GM12873 (cell line): ENCODE measurements at regions not wholly inside any gene's neighbourhood (a gene's known extent, or its start where the extent isn't known, plus 50 kb on each side); places are given as distances from the start of the nearest gene placed in this dataset.

Experiments
- TF ChIP-seq, protein P1 (sequence below): IDR thresholded peaks from 2 replicates; pipeline ENCODE4 v1.5.1; 2012; ENCODE audit warnings: low read depth, mild to moderate bottlenecking, moderate library complexity, low read length, control low read depth; ENCODE audit not compliant: insufficient read depth; ENCODE audit errors: missing control alignments

DNA sequence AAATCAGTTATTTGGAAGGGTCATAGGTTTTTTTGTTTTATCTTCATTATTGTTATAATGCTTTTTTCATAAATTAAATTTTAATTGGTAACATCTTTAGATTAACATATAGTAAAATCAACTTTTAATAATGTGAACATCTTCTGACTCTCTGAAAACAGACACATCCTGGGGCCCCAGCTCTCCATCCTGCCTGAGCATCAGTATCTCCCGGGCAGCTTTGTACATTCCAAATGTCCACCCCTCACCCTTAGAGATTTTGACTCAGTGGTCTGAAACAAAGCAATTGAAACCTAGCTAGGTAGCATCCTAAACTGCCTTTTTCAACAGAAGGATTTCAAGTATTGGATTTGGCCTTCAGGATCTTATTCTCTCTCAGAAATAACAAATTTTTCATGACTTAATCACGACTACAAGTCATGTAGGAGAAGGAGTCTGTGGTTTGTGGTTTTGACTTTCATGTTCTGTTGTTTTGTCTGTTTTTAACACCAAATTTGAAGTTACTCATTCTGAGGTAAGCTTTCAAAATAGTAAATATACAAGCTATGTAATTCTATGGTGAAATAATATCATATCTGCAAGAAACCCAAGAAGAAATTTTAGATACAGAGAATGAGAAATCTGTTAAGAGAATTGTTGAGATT, 147.3 kb upstream of the UBE2E2 start:
- TF ChIP-seq, protein P1, sequence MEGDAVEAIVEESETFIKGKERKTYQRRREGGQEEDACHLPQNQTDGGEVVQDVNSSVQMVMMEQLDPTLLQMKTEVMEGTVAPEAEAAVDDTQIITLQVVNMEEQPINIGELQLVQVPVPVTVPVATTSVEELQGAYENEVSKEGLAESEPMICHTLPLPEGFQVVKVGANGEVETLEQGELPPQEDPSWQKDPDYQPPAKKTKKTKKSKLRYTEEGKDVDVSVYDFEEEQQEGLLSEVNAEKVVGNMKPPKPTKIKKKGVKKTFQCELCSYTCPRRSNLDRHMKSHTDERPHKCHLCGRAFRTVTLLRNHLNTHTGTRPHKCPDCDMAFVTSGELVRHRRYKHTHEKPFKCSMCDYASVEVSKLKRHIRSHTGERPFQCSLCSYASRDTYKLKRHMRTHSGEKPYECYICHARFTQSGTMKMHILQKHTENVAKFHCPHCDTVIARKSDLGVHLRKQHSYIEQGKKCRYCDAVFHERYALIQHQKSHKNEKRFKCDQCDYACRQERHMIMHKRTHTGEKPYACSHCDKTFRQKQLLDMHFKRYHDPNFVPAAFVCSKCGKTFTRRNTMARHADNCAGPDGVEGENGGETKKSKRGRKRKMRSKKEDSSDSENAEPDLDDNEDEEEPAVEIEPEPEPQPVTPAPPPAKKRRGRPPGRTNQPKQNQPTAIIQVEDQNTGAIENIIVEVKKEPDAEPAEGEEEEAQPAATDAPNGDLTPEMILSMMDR = no peak

GRCh38 chr3:23062582-23062981, 140.5 kb upstream of the UBE2E2 start:
- TF ChIP-seq, protein P1 = no peak

GRCh38 chr3:23062982-23063381, 140.1 kb upstream of the UBE2E2 start:
- TF ChIP-seq, protein P1 = no peak

DNA sequence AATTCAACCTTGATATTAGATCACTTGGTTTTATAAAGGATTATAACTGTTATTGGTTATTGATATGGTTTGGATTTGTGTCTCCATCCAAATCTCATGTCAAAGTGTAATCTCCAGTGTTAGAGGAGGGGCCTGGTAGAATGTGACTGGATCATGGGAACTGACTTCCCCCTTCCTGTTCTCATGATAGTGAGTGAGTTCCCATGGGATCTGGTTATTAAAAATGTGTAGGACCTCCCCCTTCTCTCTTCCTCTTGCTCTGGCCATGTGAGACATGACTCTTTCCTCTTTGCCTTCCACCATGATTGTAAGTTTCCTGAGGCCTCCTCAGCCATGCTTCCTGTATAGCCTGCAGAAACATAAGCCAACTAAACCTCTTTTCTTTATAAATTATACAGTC, 136.0 kb upstream of the UBE2E2 start:
- TF ChIP-seq, protein P1 = no peak

DNA sequence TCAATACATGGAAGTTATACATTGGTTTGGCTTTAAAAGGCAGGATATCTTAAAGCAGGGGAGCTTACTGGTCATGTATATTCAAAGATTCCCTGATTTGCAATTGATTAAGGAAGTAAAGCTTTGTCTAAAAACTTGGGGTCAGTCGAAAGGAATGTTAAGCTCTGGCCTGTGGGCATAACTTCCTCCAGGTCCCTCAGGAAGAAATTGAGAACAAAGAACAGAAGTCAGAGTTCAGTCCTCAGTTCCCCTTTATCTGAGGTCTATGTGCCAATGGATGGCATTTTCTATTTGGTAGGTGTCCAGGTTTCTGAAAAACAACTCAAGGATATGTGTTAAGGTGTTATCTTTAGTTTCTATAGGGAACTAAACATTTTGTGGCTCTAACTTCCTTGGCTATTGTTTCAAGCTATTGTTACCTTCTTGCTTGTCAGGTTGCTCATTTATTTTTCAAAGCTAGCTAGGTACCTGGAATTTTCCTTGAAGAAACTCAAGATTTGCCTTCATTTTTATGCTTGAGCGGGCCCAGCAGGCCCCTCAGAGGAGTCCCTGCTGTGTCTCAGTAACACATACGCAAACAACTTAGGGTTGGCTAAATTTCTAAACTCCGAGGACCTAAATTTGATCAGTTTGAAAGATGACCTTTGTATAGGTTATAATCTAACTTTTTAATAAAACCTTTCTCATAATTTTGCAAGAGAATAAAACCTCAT, 135.0 kb upstream of the UBE2E2 start:
- TF ChIP-seq, protein P1 = no peak

- TF ChIP-seq, protein P1 = no peak
Observed at GRCh38 chr3:23071296-23071695, 131.8 kb upstream of the UBE2E2 start.

- TF ChIP-seq, protein P1 = no peak
Observed at GRCh38 chr3:23071758-23072157, 131.4 kb upstream of the UBE2E2 start.
